ENCODE measurements at regions not wholly inside any gene's neighbourhood (a gene's known extent, or its start where the extent isn't known, plus 50 kb on each side); places are given as distances from the start of the nearest gene placed in this dataset.
A peak's percentile ranks its signal among the peaks of the same experiment; 100 is the strongest.

DNA sequence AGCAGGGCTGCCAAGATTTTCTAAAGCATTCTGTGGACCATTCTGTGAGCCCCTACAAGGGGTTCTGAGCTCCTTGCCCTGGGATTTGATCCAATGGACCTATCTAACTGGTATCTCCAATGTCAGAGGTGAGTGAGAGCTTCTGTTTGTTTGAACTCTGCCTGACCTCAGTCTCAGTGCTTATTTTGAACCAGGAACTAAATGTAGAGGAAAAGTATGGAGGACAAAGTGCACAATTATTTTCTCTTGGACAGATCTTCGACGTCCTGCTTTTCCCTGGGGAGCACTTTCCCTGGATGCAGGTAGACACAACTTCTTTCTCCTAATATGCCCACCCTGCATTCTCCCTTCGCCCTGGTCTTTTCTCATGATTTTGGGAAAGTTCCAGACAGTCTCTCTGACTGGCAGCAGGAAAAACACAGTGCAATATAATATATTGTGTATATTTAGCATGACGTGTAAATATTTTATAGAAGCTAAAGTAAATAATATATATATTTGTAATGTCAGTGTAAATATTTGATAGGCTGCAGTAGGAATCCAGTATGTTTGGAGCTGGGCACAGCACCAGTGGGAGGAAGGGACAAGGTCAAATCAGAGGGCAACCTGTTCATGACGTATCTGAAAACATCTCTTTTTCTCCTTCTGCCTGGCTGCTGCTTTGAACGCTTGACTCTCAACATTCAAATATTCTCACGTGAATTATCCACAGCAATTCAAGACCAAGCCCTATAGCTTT is 184.0 kb upstream of the LYZL1 start (continued):
- TF ChIP-seq, protein P1, sequence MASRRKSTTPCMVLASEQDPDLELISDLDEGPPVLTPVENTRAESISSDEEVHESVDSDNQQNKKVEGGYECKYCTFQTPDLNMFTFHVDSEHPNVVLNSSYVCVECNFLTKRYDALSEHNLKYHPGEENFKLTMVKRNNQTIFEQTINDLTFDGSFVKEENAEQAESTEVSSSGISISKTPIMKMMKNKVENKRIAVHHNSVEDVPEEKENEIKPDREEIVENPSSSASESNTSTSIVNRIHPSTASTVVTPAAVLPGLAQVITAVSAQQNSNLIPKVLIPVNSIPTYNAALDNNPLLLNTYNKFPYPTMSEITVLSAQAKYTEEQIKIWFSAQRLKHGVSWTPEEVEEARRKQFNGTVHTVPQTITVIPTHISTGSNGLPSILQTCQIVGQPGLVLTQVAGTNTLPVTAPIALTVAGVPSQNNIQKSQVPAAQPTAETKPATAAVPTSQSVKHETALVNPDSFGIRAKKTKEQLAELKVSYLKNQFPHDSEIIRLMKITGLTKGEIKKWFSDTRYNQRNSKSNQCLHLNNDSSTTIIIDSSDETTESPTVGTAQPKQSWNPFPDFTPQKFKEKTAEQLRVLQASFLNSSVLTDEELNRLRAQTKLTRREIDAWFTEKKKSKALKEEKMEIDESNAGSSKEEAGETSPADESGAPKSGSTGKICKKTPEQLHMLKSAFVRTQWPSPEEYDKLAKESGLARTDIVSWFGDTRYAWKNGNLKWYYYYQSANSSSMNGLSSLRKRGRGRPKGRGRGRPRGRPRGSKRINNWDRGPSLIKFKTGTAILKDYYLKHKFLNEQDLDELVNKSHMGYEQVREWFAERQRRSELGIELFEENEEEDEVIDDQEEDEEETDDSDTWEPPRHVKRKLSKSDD (conservative IDR thresholded peaks at IDR 0.05; ENCODE audit: low read length) = no peak

DNA sequence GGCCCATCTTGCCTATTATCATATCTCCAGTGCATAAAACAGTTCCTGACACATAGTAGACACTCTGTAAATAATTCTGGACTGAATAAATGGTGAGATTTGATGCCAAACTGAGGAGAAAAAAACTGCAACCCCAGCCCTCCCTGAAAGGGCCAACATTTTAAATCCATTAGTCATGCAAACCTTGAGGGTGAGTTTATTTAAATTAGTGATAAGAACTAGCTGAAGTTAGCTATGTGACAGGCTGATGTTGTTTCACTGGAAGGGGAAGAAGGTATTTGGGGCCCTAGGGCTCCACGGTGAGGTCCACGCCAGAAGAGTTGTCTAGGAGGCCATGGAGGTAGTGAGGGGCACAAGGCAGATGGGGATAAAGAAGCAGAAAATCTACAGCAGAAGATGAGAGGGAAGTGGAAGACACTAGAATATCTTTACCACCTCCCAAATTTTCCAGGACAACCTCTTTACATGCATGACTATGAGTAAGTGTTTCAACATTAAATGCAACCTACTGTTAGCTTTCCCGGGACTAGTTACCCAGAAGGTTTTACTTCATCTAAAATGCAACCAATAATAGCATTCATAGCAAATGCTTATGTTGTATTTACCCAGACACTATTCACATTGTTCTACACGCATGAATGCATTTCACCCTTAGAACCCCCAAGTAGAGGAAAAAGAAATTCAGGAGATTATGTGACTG is 183.2 kb upstream of the LYZL1 start:
- no peak overlapping the region for H3K4me3 ChIP-seq
- H3K36me3 ChIP-seq (ENCODE audit: control insufficient read depth, insufficient read depth, low read length) = no peaks in the 10 kb centered on the region
- no peak overlapping the region for H3K4me2 ChIP-seq (ENCODE audit: insufficient read depth, low read length)
- no peak overlapping the region for H2AFZ ChIP-seq (ENCODE audit: low read depth, low read length)
- no peak for ATAC-seq
- no TSS peak for BruUV-seq (replicated peaks)
- no peaks in the 10 kb centered on the region for H3K4me1 ChIP-seq (replicated peaks in 1 of 2; ENCODE audit: control insufficient read depth in 2 of 2, insufficient read depth in 2 of 2, low read length in 2 of 2)
- H3K9me3 ChIP-seq (replicated peaks; ENCODE audit: control insufficient read depth, insufficient read depth, low read depth, low read length) = no peaks in the 10 kb centered on the region
- in situ Hi-C loops (cut with MboI) (no loop called here), intact Hi-C loops (cut with micrococcal nuclease) (no loop called here)
- H3K9ac ChIP-seq (ENCODE audit: insufficient read depth in 1 of 2, low read depth in 2 of 2, low read length in 2 of 2) = no peak overlapping the region
- 0% methylated on average over 4 of the region's 4 CpGs for WGBS (ENCODE audit: insufficient coverage, low coverage, missing lambda C conversion rate)
- DNase-seq (ENCODE audit: extremely low read depth in 1 of 4, low spot score in 3 of 4) = no peak
- H3K79me2 ChIP-seq (ENCODE audit: control insufficient read depth, insufficient read depth, low read length) = no peaks in the 10 kb centered on the region
- FAIRE-seq = no peak
- CTCF ChIA-PET (ENCODE audit: low intra/inter-chr PET ratio) = no interaction called here
- TF ChIP-seq ZNF212 (CRISPR knock-in tag; IDR thresholded peaks at IDR 0.05) (no peak), MAFG (tag; conservative IDR thresholded peaks at IDR 0.05) (0 out of 2 replicates have a peak, but pooled peaks have one; percentile 24)
- TF ChIP-seq, protein P2, sequence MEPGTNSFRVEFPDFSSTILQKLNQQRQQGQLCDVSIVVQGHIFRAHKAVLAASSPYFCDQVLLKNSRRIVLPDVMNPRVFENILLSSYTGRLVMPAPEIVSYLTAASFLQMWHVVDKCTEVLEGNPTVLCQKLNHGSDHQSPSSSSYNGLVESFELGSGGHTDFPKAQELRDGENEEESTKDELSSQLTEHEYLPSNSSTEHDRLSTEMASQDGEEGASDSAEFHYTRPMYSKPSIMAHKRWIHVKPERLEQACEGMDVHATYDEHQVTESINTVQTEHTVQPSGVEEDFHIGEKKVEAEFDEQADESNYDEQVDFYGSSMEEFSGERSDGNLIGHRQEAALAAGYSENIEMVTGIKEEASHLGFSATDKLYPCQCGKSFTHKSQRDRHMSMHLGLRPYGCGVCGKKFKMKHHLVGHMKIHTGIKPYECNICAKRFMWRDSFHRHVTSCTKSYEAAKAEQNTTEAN (CRISPR knock-in tag; IDR thresholded peaks at IDR 0.05) = no peak
- POLR2A ChIA-PET = interaction anchor here (0.9 kb wide), 1 partner anchor 27 kb away, joined by 3 read pairs; no protein-coding TSS in a partner anchor
- H3K9me1 ChIP-seq (ENCODE audit: control insufficient read depth, insufficient read depth, low read length) = no peaks in the 10 kb centered on the region
- H3K27me3 ChIP-seq (ENCODE audit: control insufficient read depth in 2 of 2, insufficient read depth in 2 of 2, low read length in 2 of 2) = peaks cover 19 to 33% of the 10 kb centered on the region in 2 experiments; a peak in 4 of 5 replicates
- no peaks in the 10 kb centered on the region; the same call in 1 of the 2 replicates for H4K20me1 ChIP-seq (replicated peaks; ENCODE audit: control insufficient read depth, insufficient read depth, low read length)
- no peak overlapping the region for H3K27ac ChIP-seq (ENCODE audit: extremely low read depth, low read depth, low read length)
